ENCODE measurements at regions not wholly inside any gene's neighbourhood (a gene's known extent, or its start where the extent isn't known, plus 50 kb on each side); places are given as distances from the start of the nearest gene placed in this dataset.
"Not testable (repeated sequence)": the region's sequence is repeated elsewhere in the genome, so short reads cannot be mapped to it uniquely, and the experiment has no call there.

- DNase-seq: not testable (repeated sequence)
Measured at GRCh38 chr7:155397758-155398714, 59.9 kb upstream of the EN2 start.

DNA sequence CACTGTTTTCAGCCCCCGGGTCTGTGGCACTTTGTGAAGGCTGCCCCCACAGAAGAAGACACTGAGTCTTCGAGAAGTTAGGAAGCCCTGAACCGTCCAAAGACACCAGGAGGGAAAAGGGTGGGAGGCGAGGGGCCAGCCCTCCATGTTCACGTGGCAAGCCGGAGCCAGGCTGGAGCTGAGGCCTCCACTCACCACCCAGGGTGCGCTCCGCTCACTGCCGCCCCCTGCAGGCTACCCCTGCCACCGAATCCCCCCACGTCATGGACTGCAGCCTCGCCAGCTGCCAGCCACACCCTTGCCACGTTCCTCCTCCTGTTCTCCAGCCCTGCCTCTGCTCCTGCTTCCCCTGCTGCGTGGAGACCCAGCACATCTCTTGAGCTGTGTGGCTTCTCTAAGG lies 59.0 kb upstream of the EN2 start:
- no peak for DNase-seq

- DNase-seq: no peak
Measured at GRCh38 chr7:155399577-155399976, 58.4 kb upstream of the EN2 start.

DNA sequence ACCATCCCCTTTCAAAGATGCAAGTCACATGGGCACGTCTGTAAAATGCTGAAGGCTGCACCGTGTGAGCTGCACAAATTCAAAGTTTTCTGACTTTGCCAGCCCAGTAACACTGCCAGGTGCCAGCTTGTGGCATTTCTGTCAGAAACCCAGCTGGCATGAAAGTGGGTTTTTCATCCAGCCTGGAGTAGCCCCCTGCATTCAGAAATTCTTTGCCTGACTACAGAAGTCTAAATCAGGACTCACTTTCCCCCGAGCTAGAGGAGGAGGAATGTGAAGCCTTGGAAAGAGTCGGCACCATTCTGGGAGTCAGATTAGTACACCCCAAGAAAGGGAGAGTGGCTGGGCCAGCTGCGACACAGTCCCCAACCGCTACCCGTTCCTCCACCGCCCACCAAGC lies 56.7 kb upstream of the EN2 start:
- no peak for DNase-seq

DNA sequence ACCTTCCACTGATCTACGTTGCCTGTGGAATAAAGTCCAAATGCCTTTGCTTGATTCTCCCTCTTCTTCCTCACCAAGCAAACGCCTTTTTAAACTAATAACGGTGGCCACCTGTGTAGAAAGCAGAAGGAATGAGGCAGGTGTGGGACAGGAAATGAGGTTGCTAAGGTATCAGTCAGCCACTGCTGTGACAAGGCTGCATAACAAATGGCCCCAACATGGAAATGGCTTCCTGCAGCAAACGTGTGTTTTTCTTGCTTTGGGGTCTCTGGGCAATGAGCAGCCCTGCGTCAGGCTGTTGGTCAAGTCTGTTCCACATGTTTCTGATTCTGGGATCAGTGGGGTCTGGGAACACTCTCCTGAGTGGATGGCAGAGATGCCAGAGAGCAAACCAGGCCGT lies 56.0 kb upstream of the EN2 start:
- no peak for DNase-seq

DNA sequence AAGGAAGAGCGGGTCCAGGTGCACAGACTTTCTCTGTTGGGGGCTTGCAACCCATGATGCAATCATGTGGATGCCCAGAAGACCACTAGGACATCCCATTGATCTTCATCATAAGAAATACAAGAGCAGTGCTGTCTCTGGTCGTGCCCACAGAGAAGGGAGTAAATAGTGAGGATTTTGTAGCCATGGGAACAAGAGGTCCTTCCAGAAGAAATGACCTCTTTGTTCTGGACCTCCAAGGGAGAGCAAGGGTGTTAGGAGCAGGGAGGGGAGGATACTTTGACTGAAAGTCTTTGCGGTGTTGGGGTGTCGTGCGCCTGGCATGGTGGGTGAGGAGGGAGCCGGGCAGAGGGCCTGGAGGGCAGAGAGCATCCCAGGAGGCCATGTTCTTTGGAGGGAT lies 55.0 kb upstream of the EN2 start:
- no peak for DNase-seq

- DNase-seq: no peak
Measured at GRCh38 chr7:155404976-155405375, 53.0 kb upstream of the EN2 start.

DNA sequence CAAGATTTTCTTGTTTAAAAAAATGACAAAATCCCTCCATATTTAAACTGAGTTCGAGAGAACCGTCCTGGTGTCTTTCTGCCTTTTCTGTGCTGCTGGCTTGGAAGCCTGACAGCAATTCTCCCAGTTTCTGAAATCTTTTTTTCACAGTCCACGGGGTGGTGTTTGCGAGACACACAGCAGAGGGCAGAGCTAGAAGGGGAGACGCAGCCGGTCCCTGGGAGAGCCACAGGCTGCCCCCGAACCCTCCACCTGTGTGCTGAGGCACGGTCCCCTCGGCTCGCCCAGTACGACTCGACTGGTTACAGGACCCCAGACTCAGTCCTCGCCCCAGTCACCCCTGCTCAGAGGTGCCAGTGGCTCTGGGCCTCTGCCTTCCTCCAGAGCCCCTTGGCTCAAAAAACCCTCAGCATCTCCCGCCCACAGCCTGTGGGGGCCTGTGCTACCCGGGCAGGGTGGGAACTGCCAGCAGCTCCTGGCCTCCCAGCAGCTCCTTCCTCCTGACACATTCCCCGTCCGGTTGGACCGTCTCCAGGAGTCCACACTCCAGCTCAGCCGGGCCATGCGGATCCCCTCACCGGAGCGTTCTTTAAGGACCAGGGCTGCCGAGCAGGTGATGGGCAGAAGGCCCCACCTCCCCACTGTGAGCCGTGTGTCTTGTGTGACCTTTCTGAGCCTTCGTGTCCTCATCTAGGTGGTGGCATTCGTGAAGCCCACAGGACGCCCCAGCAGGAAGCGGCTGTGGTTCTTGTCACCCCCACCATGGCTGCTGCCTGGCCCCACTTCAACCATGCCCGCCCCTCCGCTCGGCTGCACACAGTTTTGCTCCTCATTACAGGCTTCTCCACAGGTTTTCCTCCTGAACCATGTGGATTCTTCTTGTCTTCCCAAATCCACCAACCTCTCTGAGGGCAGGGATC lies 52.3 kb upstream of the EN2 start:
- DNase-seq: no peak

DNA sequence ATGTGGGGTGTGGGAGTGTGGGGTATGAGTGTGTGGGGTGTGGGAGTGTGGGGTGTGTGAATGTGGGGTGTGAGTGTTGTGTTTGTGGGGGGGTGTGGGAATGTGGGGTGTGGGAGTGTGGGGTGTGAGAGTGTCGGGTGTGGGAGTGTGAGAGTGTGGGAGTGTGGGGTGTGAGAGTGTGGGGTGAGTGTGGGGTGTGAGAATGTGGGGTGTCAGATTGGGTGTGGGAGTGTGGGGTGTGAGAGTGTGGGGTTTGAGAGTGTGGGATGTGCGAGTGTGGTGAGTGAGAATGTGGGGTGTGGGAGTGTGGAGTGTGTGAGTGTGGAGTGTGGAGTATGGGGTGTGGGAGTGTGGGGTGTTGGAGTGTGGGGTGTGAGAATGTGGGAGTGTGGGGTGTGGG lies 50.1 kb upstream of the EN2 start:
- DNase-seq: no peak

Measured in effector CD4-positive, alpha-beta T cell (primary cell).